HG03060 (cell line): ENCODE measurements at regions not wholly inside any gene's neighbourhood (a gene's known extent, or its start where the extent isn't known, plus 50 kb on each side); places are given as distances from the start of the nearest gene placed in this dataset.

Experiments
- ATAC-seq: cut with Tn5 transposase; IDR thresholded peaks from one replicate; pipeline ENCODE4 v1.9.1; 2021; ENCODE audit warnings: low read depth, moderate number of reproducible peaks; ENCODE audit not compliant: unreplicated experiment

DNA sequence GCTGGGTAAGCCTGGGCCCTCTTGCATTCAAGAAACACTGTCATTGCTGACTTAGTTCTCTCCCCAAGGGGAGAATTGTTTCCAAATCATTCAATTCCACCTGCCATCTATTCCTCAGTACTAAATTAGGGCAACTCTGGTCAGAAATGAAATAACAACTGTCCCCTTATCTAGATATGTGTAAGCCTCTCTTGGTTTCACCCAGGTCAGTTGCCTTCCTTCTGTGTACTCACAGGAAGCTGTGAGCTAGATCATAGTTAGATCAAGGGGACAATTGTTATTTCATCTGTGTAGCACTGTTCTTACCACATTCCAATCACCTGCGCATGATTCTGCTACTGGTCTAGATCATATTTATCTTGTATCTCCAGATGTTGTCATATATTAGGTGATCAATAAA lies 483.0 kb upstream of the SORCS1 start:
- ATAC-seq, result peak; percentile 37

DNA sequence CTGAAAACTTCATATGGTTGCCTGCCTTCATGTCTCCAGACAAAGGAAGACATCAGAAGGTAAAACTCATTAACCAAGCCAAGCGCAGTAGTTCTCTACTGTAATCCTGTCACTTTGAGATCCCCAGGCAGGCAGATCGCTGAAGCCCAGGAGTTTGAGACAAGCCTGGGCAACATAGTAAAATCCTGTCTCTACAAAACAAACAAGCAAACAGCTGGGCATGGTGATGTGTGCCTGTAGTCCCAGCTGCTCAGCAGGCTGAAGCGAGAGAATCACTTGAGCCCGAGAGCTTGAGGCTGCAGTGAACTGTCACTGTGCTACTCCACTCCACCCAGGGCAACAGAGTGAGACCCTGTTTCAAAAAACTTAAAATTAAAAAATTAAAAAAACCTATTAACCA lies 467.4 kb upstream of the SORCS1 start:
- ATAC-seq, result no peak

DNA sequence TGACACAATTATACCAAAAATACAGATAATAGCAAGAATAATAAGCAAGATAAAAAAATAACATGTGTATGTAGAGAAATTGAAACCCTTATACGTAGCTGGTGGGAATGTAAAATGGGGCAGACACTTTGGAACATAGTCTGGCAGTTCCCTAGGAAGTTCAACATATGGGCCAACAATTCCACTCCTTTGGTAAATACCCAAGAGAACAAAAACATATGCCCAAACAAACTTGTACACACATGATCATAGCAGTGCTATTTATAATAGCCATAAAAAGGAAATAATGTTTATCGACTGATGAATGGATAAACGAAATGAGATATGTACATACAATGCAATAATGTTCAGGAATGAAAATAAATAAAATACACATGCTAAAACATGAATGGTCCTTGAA lies 462.4 kb upstream of the SORCS1 start:
- no peak for ATAC-seq

DNA sequence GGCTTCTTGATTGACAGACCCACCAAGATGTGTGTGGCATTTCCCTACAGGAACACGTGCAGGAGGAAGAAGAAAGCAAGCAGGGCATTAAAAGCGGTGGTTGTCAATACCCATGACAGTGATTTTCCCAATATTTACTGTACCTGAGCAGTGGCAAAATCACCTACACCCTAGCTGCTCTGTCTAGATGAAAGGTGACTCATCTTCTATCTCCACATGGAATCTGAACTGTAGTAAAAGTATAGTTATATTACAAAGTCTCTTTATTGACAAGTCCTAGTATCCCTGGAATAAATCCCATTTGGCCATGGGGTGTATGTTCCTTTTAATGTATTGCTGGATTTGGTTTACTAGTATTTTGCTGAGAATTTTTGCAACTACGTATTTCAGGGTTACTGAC lies 458.8 kb upstream of the SORCS1 start:
- ATAC-seq, result no peak

DNA sequence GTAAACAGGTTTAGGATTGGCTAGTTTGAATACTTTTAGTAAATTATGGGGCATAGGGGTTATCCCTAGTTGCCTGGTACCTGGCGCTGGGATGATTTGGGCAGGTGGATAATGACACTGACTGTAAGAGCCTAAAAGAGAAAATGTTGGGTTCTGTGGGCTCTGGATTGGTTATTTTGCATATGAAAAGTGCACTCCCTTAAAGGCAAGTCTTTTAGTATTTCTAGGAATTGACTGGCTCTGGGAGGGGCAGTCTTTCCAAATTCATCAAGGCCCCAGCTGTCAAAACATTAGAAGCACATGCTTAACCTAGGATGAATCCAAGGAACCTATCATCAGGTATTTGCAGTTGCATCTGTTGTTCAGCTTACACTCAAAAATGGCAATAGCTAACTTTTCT lies 454.6 kb upstream of the SORCS1 start:
- no peak for ATAC-seq

DNA sequence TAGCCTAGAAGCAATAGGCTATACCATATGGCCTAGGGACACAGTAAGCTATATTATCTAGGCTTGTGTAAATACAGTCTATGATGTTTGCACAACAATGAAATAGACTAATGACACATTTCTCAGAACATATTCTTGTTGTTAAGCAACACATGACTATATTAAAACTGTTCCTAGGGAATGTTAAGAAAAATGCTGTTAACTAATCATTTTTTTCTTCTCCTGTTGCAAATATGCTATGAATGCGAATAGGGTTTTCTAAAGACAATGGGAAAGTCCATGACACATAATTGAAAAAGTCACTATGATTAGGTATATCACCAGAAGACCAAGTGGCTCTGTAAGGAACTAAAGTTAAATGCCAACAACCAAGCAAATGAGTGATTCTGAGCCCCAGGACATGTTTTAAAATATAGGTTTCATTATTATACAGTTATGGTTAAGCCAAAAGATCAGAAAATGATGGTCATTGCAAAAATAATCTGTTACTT lies 454.0 kb upstream of the SORCS1 start:
- ATAC-seq, result no peak

DNA sequence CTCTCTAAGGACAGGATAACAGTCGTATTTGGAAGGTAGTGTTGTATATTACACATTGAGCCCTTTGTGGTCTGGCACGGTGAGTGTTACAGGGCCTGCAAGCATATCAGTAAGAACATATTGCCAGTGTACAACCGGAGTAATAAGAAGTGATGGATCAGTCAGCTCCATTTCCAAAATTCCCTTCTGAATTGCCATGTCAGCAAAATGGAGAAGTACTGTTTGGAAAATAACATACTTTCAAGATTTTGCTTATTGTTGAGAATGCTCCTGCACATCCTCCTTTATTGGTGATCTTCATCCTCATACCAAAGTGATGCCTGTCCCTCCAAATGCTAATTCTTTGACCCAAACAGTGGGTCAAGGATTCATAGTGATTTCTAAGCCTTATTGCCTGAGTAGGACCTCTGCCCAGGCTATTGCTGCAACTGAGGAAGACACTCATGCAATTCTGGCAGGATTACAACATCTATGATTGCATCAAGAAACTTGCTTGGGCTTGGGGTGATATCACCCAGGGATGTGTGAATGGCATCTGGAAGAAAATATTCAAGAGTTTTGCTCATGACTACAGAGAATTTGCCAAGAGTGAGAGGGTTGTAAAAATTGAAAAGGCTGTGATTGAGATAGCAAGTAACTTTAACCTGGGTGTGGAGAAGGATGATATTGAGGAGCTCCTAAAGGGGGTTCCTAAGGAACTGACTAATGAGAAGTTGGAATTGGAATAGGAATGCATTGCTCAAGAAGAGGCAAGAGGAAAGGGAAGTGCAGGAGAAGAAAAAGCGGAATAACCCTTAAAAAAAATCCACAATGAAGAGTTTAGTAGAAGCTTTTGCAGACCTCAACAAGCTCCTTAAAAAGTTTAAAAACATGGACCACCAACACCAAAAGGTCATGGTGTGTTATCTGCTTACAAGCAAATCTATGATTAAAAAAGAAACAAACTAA lies 452.2 kb upstream of the SORCS1 start:
- no peak for ATAC-seq

DNA sequence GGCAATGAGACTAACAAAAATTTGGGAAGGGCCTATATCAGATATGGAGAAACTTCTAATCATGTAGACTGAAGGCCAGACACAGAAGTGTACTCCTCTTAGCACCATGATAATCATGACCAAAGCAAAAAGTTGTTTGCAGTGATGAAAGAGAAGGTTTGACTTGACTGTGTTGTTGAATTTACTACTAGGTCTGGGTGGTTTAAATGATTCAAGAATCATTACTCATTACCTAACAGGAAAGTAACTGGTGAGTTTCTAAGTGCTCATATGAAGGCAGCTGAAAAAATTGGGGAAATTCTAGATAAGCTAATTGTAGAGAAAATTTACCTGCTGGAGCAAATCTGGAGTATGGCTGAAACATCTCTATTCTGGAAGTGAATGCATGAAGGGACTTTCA lies 451.5 kb upstream of the SORCS1 start:
- ATAC-seq, result no peak

DNA sequence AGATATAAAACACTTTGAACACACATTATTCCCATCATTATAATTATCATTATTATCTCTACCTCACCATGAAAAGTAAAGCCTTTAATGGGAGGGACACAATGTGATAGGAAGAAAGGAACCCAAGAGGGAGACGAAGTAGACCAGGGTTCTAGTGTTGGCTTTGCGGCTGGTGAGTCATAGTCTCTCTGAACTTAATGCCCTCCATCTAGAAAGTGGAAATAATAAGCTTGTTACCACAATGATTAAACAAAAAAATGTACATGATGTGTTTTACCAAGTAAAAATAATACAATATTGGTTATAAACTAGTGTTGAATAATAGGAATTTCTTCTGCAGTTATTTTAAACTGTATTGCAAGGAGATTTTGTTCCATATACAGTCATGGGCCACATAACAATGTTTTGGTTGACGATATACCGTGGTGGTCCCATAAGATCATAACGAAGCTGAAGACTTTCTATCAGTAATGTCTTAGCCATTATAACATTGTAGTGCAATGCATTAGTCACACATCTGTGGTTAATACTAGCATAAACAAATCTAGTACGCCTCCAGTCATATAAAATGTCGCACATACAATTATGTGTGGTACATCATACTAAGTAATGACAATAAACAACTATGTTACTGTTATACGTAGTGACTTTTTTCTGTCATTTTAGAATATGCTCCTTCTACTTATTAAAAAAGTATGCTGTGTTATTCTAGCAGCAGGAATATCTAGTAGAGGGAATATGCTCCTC lies 450.6 kb upstream of the SORCS1 start:
- no peak for ATAC-seq

DNA sequence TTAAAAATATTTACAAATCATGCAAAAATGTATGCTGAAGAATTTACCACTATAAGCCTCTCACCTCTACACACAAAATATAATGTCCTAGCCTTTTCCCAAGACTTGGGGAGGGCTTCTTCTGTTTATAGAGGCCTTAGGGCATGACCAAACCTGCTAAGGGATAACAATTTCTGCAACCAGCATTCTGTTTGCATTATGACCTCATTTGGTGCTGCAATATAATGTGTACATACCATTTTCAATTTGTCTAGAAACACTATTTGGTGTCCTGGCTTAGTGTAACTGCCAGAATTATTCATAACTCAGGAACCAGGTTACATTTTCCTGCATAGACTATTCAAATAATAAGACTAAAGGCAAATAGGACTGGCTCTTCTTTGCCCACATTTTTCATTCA lies 446.6 kb upstream of the SORCS1 start:
- ATAC-seq, result no peak

DNA sequence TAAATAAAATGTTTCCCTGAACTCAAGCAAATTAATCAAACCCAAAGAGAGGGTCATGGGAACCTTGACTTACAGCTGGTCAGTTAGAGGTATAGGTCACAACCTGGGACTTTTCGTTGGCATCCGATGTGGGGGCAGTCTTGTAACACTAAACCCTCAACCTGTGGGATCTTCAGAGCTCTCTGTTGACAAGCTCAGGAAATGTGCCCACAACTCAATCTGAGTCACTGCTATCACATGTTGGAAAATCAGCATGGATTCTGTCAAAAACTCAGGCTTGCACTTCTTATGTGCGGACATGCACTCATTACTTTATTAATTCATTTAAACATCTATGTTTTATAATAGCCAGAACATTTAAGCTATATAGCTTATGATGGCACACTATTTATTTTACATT lies 424.6 kb upstream of the SORCS1 start:
- ATAC-seq, result no peak

DNA sequence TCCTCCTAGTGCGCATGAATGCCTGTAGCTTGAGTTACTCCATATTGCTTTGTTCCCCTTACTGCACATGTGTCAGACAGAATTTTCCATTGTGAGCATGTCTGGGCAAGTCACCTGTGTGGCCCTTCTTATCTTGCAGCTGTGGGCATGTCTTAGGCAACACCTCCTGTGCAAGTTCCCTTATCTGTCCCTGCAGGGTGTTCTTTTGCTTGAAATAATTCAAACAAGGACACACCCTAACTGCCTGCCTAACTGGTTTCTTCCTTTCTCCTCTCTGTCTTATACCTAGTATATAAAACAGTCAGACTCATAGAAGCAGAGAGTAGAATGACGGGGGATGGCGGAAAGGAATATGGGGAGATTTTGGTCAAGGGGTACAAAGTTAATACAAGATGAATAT lies 421.1 kb upstream of the SORCS1 start:
- no peak for ATAC-seq

DNA sequence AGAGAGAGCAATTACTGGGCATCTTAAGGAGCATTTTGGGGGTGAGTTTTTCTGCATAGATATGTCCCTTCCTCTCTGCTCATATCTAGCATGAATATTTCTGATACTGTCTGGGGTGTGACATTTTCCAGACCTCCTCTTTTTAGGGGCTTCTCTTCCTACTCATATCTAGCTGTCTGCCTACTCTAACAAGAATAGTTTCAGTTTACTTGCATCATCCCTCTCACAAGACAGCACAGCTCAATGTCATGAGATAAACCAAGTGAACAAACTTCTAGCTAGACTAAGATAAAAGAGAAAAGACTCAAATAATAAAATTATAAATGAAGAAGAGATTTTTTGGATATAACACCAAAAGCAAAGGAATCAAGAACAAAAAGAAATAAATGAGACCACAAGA lies 419.5 kb upstream of the SORCS1 start:
- no peak for ATAC-seq

DNA sequence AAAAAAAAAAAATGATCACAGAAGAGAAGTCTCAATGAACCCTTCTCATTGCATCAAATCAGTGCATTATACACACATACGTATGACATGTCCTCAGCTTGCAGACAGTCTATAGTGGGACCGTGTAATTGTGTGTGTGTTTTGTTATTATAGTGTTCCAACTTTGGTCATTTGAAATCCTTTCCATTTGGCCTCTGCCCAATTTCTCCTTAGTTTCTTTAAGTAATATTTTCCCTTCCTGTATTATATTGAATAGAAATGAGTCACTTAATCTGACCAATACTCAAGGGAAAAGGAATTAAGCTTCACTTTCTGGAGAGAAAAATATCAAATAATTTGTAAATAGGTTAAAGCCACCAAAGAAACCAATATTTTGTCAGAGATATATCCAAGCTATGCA lies 415.5 kb upstream of the SORCS1 start:
- ATAC-seq, result no peak

DNA sequence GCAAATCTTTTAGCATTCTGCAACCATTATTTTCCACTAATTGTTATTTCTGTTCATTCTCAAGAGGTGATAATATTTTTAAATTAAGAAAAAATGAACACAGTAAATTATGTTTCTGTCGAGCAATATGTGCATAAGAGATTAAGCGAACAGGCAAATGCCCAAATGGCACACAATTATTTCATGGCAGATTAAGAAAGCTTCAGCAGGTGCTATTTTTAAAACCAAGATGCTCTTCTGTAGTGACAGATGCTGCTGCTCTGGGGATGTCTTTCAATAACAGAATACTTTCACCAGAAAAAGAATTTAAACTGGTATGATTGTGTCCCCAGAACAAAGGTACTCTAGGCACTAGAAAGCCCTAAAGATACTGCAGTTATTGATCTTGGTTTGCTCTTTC lies 412.7 kb upstream of the SORCS1 start:
- no peak for ATAC-seq

DNA sequence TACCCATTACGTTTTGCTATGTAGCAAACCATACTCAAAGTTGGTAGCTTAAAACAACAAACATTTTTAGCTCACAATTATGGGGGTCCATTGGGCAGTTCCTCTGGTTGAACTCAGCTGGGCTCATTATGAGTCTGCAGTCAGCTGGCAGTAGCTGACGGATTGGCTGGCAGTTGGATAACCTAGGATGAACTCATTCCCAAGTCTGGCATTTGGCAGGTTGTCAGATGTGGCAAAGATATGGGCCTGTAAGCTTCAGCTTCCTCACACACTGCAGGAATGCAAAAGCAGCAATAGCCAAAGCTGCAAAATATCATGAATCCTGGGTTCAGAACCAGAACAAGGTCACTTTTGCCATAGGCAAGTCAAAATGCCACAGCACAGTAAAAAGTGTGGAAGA lies 412.2 kb upstream of the SORCS1 start:
- no peak for ATAC-seq

DNA sequence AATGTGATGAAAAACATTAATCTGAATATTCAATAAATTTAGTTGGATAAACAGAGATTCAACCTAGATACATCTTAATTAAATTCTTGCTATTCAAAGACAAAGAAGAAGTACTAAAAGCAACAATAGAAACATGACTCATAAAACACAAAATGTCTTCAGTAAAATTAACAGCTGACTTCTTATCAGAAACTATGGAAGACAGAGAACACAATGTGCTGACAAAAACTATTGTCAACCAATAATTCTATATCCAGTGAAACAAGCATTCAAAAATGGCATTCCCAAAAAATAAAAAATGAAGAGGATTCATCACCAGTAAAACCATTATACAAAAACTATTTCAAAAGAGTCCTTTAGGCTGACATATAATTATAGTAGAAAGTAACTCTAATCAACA lies 400.5 kb upstream of the SORCS1 start:
- ATAC-seq, result no peak

DNA sequence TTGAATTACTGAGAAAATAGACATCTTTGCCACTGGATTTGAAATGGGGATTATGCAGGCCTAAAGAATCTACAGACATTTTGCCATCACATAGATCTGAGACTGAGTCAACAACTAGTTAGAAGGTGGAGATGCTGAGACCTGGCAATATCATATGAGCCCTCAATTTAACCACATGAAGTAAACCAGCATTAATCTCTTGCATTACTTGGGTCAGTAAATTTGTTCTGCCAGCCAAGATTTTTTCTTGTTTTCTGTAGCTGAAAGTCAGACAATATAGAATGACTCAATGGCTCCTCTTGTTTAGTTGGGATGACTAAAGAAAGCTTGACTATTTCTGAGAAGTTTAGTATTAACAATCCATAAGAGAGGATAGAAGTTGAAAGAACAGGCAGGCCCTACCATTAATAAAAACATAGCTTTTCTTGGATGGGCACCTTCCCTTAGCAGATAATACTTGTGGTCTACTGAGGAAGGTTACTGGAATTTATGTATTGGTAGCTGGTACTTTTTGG lies 396.7 kb upstream of the SORCS1 start:
- ATAC-seq, result no peak

DNA sequence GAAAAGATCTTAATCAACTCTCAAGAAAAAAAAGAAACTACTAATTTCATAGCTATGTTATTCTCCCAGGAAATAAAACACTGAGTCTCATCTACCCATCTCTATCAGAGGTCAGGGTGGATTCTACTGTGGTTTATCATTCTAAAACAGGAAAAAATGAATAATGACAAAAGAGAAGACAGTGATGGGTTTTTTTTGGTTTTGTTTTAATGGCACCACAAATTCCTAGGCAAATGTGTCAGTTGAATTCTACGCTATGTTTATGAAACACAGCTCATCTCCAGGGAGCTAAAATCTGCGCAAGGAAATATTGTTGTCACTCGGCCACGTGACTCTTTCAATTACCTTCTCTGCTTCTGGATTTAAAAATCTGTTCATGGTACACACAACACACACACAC lies 393.4 kb upstream of the SORCS1 start:
- ATAC-seq, result no peak

DNA sequence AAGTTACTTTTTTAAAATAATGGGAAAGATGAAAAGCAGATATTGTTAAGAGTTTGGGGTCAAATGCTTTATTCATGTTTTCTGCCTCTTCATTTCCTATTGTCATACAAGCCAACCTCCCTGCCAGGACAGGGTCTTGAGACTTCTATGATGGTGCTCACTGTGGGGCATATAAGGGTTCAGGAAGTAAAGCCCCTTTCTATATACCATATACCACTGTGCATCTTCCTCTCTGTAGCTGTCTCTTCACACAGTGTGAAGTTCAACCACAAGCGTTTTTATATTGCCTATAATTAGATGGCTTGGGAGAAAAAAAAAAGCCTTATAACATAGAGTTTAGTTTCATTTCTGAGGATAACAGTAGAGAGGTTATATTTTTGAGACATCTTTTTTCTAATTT lies 389.8 kb upstream of the SORCS1 start:
- ATAC-seq, result no peak

DNA sequence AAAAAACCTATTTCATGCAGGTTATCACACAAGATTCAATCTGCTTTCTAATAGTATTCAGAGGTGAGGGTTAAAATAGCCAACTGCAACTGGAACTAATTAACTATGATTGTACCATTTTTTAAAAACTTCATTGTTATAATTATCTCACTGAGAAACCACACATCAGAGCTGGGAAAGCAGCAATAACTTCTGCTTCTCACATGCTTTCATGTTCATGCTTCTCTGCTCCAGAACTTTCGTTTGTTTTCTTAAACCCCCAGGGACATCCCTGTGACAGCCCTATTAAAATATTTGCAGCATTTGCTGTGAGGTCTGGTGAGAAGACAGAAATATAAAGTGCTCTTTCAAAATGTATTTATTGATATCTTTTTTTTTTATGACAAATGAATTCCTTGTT lies 389.0 kb upstream of the SORCS1 start:
- ATAC-seq, result peak; percentile 53

DNA sequence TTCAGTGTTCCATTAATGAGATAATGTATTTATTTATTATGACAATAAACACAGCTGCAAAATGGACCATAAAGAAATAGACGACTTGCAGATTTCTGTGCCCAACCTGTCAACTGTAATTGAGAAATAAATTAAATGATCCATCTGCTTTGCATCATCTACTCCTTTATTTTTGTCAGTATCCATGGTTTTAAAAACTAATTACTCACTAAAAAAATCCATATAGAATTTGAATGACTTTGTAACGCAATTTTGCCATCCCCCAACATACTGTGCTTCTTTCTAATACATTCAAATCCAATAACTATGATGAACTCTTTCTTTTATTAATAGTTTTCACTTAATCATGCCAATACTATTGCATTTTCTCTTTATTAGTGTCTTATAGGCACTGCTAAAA lies 388.5 kb upstream of the SORCS1 start:
- ATAC-seq, result no peak
